GM12872 (cell line): ENCODE measurements at regions not wholly inside any gene's neighbourhood (a gene's known extent, or its start where the extent isn't known, plus 50 kb on each side); places are given as distances from the start of the nearest gene placed in this dataset.

Experiments
- TF ChIP-seq, protein P1 (sequence below): IDR thresholded peaks from 3 replicates; pipeline ENCODE4 v1.5.1; 2011; ENCODE audit warnings: low read depth, mild to moderate bottlenecking, low read length, moderate library complexity; ENCODE audit not compliant: insufficient read depth

- TF ChIP-seq, protein P1, sequence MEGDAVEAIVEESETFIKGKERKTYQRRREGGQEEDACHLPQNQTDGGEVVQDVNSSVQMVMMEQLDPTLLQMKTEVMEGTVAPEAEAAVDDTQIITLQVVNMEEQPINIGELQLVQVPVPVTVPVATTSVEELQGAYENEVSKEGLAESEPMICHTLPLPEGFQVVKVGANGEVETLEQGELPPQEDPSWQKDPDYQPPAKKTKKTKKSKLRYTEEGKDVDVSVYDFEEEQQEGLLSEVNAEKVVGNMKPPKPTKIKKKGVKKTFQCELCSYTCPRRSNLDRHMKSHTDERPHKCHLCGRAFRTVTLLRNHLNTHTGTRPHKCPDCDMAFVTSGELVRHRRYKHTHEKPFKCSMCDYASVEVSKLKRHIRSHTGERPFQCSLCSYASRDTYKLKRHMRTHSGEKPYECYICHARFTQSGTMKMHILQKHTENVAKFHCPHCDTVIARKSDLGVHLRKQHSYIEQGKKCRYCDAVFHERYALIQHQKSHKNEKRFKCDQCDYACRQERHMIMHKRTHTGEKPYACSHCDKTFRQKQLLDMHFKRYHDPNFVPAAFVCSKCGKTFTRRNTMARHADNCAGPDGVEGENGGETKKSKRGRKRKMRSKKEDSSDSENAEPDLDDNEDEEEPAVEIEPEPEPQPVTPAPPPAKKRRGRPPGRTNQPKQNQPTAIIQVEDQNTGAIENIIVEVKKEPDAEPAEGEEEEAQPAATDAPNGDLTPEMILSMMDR: no peak
Measured at GRCh38 chr3:28972921-28973320, 307.9 kb upstream of the RBMS3 start.

- TF ChIP-seq, protein P1: no peak
Measured at GRCh38 chr3:28973609-28974008, 307.3 kb upstream of the RBMS3 start.

GRCh38 chr3:28978092-28978491, 302.8 kb upstream of the RBMS3 start:
- TF ChIP-seq, protein P1: no peak

DNA sequence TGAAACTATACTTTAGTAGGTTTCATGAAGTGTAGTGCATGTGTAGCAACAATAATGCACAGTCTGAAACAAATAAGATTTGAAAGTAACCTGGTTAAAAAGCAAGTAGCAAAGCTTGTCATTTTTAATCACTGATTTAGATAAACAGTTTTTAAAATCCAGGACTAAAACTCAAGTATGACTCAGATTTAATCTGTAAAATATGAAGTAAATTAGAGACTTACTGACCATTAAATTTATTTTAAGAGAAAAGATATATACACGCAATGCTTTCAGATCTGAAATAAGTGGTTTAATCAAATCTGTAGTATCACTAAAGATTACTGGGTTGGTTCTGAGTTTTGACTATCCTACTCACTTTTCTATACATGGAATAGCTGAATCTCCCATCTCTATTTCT, 300.7 kb upstream of the RBMS3 start:
- TF ChIP-seq, protein P1: no peak

- TF ChIP-seq, protein P1: no peak
Measured at GRCh38 chr3:28980631-28981030, 300.2 kb upstream of the RBMS3 start.

DNA sequence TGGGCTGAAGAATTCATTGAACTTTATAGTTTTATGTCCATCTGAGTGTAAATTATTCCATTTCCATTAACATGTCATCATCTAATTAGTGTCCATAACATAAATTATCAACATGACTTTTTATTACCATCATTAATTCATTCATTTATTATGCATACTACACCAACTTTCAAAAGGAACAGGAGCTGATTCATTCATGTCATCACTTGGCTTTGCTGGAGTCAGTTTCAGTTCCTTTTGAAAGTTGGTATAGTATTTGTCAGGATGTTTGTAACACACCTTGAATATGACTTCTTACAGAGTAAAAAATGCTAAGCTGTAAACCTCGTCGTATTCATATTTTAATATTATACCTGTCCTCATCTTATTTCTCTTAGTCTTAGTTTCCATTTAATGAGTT, 298.0 kb upstream of the RBMS3 start:
- TF ChIP-seq, protein P1: no peak

GRCh38 chr3:28986922-28987321, 293.9 kb upstream of the RBMS3 start:
- TF ChIP-seq, protein P1: no peak

GRCh38 chr3:28989646-28990089, 291.2 kb upstream of the RBMS3 start:
- TF ChIP-seq, protein P1: no peak
